Neural cell (in vitro differentiated cells): ENCODE measurements at regions not wholly inside any gene's neighbourhood (a gene's known extent, or its start where the extent isn't known, plus 50 kb on each side); places are given as distances from the start of the nearest gene placed in this dataset.

ENCODE experiments used
- CTCF ChIP-seq: fragments of 450-650 bp; IDR thresholded peaks from 2 replicates; pipeline ENCODE4 v1.5.1; 2014; ENCODE audit warnings: antibody characterized with exemption, mild to moderate bottlenecking, moderate library complexity; ENCODE audit not compliant: poor library complexity, severe bottlenecking
- EP300 ChIP-seq: fragments of 450-650 bp; conservative IDR thresholded peaks from 2 replicates; pipeline ENCODE4 v1.6.1; 2014; ENCODE audit warnings: antibody characterized with exemption, mild to moderate bottlenecking, moderate library complexity; ENCODE audit not compliant: poor library complexity, severe bottlenecking
- EZH2 ChIP-seq: fragments of 200-600, 300-800 bp; shearing (Covaris generic), sonication (generic); IDR thresholded peaks from 2 replicates; pipeline ENCODE4 v1.6.1; 2014; ENCODE audit warnings: antibody characterized with exemption, low read length, borderline replicate concordance, mild to moderate bottlenecking; ENCODE audit not compliant: insufficient read depth, poor library complexity, severe bottlenecking
- MXI1 ChIP-seq: fragments of 450-650 bp; conservative IDR thresholded peaks from 2 replicates; pipeline ENCODE4 v1.6.1; 2014; ENCODE audit warnings: antibody characterized with exemption, mild to moderate bottlenecking; ENCODE audit not compliant: poor library complexity, severe bottlenecking
- POLR2AphosphoS5 ChIP-seq: IDR thresholded peaks from 2 replicates; pipeline ENCODE4 v1.6.1; 2012
- RAD21 ChIP-seq: fragments of 450-650 bp; conservative IDR thresholded peaks from 2 replicates; pipeline ENCODE4 v1.6.1; 2014; ENCODE audit warnings: antibody characterized with exemption, mild to moderate bottlenecking, moderate library complexity
- REST ChIP-seq: IDR thresholded peaks from 2 replicates; pipeline ENCODE4 v1.6.1; 2012; ENCODE audit warnings: borderline replicate concordance
- SMC3 ChIP-seq: fragments of 450-650 bp; conservative IDR thresholded peaks from 2 replicates; pipeline ENCODE4 v1.6.1; 2014; ENCODE audit warnings: antibody characterized with exemption, mild to moderate bottlenecking, moderate library complexity; ENCODE audit not compliant: poor library complexity

GRCh38 chr13:76822698-76823267 lies 63.4 kb downstream of the KCTD12 start:
- TF ChIP-seq REST (no peak), CTCF (no peak), POLR2AphosphoS5 (no peak), EP300 (no peak), RAD21 (no peak), EZH2 (no peak), MXI1 (no peak), SMC3 (no peak)
